LNCAP (cell line): ENCODE measurements at regions not wholly inside any gene's neighbourhood (a gene's known extent, or its start where the extent isn't known, plus 50 kb on each side); places are given as distances from the start of the nearest gene placed in this dataset.

Experiments
- CTCF ChIP-seq: fragments of 450-650 bp; IDR thresholded peaks from 2 replicates; pipeline ENCODE4 v1.5.1; 2017; ENCODE audit warnings: mild to moderate bottlenecking

DNA sequence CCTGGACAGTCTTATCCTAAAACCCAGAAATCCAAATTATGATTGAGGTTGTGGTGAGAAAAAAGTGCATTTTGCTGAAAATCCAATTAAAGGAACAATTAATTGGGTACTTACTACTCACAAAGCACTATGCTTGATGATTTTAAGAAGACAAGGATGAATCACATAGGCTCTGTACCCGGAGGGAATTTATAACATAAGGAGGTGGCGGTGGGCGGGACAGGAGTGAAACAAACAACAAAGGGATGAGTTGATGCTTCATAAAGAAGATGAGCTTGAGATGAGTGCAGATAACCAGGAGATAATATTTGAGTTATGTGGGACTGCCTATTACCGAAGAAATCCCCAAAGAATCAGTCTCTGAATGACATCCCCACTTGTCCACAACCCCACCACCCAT is 171.1 kb upstream of the FZD8 start:
- no peak for TF ChIP-seq CTCF

GRCh38 chr10:35808344-35808743 is 166.2 kb upstream of the FZD8 start:
- no peak for TF ChIP-seq CTCF

- TF ChIP-seq CTCF, result no peak
Measured at GRCh38 chr10:35803046-35803445, 160.9 kb upstream of the FZD8 start.

DNA sequence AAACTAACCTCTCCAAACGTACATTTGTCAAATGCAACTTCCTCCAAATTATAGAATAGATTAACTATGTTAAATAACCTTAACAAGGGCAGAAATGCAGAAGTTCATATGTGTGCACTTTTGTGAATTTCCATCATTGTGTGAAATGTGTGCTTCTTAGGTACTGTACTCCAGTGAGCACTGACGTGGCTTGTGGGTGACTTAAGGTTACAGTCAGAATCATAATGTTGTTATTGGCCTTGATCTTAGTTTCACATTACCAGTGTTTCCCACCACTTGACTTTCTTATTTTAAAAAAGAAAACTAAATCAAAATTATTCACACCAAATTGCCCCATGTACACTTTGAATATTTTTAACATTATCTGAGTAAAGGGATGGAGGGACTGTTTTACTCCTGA is 155.1 kb upstream of the FZD8 start:
- no peak for TF ChIP-seq CTCF

- TF ChIP-seq CTCF, result no peak
Measured at GRCh38 chr10:35795131-35795824, 153.2 kb upstream of the FZD8 start.

DNA sequence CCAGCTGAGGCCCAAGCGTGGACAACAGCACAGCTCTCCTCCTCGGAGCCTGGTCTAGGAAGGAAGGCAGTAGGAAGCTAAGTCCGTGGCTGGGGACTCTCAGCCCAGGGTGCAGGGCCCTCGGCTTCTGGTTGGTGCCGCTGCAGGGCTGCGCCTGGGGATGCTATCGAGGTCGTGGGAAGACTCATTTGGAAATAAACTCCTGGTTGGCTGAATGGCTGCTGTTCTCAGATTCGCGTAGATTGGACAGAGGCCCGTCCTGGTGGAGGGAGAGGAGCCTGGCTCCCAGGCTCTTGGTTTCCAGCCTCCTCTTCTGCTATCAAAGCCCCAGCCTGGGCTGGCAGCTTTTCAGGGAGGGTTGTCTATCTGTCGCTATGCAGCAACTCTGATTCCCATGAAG is 152.6 kb upstream of the FZD8 start:
- no peak for TF ChIP-seq CTCF

DNA sequence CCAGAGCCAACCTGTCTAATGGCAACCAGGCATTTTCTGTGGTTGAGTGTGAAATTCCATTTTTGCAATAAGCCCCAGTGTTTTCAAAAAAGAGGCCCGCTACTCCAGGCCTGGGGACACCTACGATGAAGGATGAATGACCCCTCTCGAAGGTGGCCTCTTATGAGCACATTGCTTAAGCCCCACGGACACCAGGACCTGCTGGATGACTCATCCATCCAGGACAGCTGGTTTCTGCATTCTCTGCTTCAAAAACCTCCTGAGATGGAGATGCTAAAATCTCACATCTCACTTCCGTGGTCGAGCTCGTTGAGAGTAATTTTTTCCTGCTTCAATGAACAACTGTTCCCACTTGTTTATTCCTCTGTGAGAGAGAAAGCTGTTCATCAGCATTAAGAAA is 150.2 kb upstream of the FZD8 start:
- no peak for TF ChIP-seq CTCF

GRCh38 chr10:35789996-35790395 is 147.9 kb upstream of the FZD8 start:
- TF ChIP-seq CTCF, result no peak
